T-helper 1 cell treated with Interleukin-12 subunit alpha and Interleukin-12 subunit beta and Interleukin-4 antibody, amounts not matched to agents 30 μg/mL and 1 μg/mL, for 36 hours (primary cell): ENCODE measurements at regions not wholly inside any gene's neighbourhood (a gene's known extent, or its start where the extent isn't known, plus 50 kb on each side); places are given as distances from the start of the nearest gene placed in this dataset.
"Not testable (repeated sequence)": the region's sequence is repeated elsewhere in the genome, so short reads cannot be mapped to it uniquely, and the experiment has no call there.

Experiments
- H3K27ac Mint-ChIP-seq: one replicate; pipeline ENCODE4 v1.8.0; 2021; ENCODE audit warnings: mild to moderate bottlenecking, mixed read lengths
- H3K27me3 Mint-ChIP-seq: one replicate; pipeline ENCODE4 v1.8.0; 2021; ENCODE audit warnings: low read depth, mixed read lengths
- H3K36me3 Mint-ChIP-seq: one replicate; pipeline ENCODE4 v1.8.0; 2021; ENCODE audit warnings: low read depth, mixed read lengths
- H3K4me1 Mint-ChIP-seq: one replicate; pipeline ENCODE4 v1.8.0; 2021; ENCODE audit warnings: low read depth, mixed read lengths
- H3K4me3 Mint-ChIP-seq: one replicate; pipeline ENCODE4 v1.8.0; 2021; ENCODE audit warnings: mild to moderate bottlenecking, moderate library complexity, mixed read lengths
- H3K9me3 Mint-ChIP-seq: one replicate; pipeline ENCODE4 v1.8.0; 2021; ENCODE audit warnings: mixed read lengths

DNA sequence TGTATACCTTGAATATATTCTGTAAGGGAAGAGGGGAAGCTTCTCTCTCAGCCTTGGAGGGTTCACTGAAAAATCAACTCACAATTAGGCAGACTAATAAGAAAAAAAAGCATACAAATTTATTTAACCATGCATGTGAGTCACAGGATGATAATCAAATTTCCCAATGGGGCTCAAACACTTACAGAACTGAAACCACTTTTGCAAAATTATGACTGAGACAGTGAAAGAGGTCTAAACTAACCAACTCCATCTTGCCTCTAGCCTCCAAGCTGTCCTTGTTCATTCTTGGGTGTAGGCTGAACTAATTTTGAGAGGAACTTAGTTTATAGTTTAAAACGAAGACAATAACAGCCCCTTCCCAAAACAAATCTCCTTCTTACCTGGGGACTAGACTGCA is 618.3 kb upstream of the AUTS2 start:
- Mint-ChIP-seq H3K36me3 (no peaks in the 10 kb centered on the region), H3K4me1 (no peaks in the 10 kb centered on the region), H3K27ac (no peak overlapping the region), H3K4me3 (no peak overlapping the region), H3K27me3 (no peaks in the 10 kb centered on the region), H3K9me3 (peaks cover 60% of the 10 kb centered on the region)

GRCh38 chr7:68980432-68980831 is 617.8 kb upstream of the AUTS2 start:
- H3K36me3 Mint-ChIP-seq, H3K4me3 Mint-ChIP-seq, H3K27me3 Mint-ChIP-seq, H3K27ac Mint-ChIP-seq, H3K4me1 Mint-ChIP-seq: not testable (repeated sequence)
- peaks cover 62% of the 10 kb centered on the region for H3K9me3 Mint-ChIP-seq

- Mint-ChIP-seq H3K4me3 (no peak overlapping the region), H3K36me3 (no peaks in the 10 kb centered on the region), H3K27ac (no peak overlapping the region), H3K27me3 (no peaks in the 10 kb centered on the region), H3K9me3 (peaks cover 62% of the 10 kb centered on the region), H3K4me1 (no peaks in the 10 kb centered on the region)
These were observed 614.0 kb upstream of the AUTS2 start for GRCh38 chr7:68984306-68984705.

GRCh38 chr7:68994841-68995240 is 603.4 kb upstream of the AUTS2 start:
- H3K9me3 Mint-ChIP-seq, result peaks cover 34% of the 10 kb centered on the region
- H3K27me3 Mint-ChIP-seq, result no peaks in the 10 kb centered on the region
- no peak overlapping the region for H3K27ac Mint-ChIP-seq
- H3K36me3 Mint-ChIP-seq, result no peaks in the 10 kb centered on the region
- no peak overlapping the region for H3K4me3 Mint-ChIP-seq
- no peaks in the 10 kb centered on the region for H3K4me1 Mint-ChIP-seq

DNA sequence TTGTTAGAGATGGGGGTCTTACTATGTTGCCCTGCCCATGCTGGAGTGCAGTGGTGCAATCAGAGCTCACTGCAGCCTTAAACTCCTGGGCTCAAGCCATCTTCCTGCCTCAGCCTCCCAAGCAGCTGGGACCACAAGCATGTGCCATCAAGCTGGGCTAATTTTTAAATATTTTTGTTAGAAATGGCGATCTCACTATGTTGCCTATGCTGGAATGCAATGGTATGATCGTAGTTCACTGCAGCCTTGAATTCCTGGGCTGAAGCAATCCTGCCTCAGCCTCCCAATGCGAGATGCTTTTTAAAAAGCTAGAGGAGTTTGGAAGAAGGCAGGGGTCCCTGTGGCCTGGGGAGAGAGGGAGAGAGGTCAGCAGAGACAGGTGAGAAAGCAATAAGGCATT is 600.1 kb upstream of the AUTS2 start:
- Mint-ChIP-seq H3K9me3 (peaks cover 49% of the 10 kb centered on the region), H3K4me3 (no peak overlapping the region), H3K27me3 (no peaks in the 10 kb centered on the region), H3K27ac (no peak overlapping the region), H3K36me3 (no peaks in the 10 kb centered on the region), H3K4me1 (no peaks in the 10 kb centered on the region)

GRCh38 chr7:69002416-69002815 is 595.9 kb upstream of the AUTS2 start:
- Mint-ChIP-seq H3K9me3 (peaks cover 59% of the 10 kb centered on the region), H3K4me1 (no peaks in the 10 kb centered on the region), H3K27ac (no peak overlapping the region), H3K4me3 (no peak overlapping the region), H3K27me3 (no peaks in the 10 kb centered on the region), H3K36me3 (no peaks in the 10 kb centered on the region)

GRCh38 chr7:69012149-69012548 is 586.1 kb upstream of the AUTS2 start:
- Mint-ChIP-seq H3K27me3 (no peaks in the 10 kb centered on the region), H3K9me3 (peaks cover 21% of the 10 kb centered on the region), H3K4me3 (no peak overlapping the region), H3K4me1 (no peaks in the 10 kb centered on the region), H3K27ac (no peak overlapping the region), H3K36me3 (no peaks in the 10 kb centered on the region)

DNA sequence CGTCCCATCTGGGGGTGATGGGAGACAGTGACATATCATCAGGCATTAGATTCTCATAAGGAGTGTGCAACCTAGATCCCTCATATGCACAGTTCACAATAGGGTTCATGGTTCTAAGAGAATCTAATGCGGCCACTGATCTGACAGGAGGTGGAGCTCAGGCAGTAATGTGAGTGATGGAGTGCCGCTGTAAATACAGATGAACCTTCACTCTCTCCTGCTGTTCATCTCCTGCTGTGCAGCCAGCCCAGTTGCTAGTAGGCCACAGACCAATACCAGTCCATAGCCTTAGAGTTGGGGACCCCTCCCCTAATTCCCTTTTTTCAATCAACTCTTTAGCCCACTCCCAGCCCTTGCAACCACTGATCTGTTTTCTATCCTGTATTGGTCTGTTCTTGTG is 581.1 kb upstream of the AUTS2 start:
- no peaks in the 10 kb centered on the region for H3K27me3 Mint-ChIP-seq
- no peaks in the 10 kb centered on the region for H3K36me3 Mint-ChIP-seq
- no peak overlapping the region for H3K27ac Mint-ChIP-seq
- no peak overlapping the region for H3K4me3 Mint-ChIP-seq
- no peaks in the 10 kb centered on the region for H3K4me1 Mint-ChIP-seq
- H3K9me3 Mint-ChIP-seq, result peaks cover 30% of the 10 kb centered on the region

DNA sequence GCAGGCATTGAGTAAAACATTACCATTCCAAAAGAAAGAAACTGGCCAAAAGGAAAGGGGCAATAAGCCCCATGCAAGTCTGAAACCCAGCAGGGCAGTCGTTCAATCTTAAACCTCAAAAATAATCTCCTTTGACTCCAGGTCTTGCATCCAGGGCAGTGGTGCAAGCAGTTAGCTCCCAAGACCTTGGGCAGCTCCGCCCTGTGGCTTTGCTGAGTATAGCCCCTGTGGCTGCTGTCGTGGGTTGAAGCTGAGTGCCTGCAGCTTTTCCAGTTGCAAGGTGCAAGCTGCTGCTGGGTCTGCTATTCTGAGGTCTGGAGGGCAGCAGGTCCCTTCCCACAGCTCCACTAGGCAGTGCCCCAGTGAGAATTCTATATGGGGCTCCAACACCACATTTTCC is 580.1 kb upstream of the AUTS2 start:
- no peak overlapping the region for H3K4me3 Mint-ChIP-seq

DNA sequence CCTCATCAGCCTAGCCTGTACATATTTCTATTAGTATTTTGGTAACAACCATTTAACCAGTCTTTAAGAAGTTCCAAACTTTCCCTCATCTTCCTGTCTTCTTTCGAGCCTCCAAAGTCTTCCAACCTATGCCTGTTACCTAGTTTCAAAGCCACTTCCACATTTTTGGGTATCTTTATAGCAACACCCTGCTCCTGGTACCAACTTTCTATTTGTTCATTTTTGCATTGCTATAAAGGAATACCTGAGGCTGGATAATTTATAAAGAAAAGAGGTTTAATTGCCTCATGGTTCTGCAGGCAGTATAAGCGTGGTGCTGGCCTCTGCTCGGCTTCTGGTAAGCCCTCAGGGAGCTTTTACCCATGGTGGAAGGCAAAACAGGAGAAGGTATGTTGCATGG is 578.8 kb upstream of the AUTS2 start:
- no peak overlapping the region for H3K27ac Mint-ChIP-seq
- H3K4me3 Mint-ChIP-seq, result no peak overlapping the region
- H3K4me1 Mint-ChIP-seq, result no peaks in the 10 kb centered on the region
- H3K36me3 Mint-ChIP-seq, result no peaks in the 10 kb centered on the region
- H3K9me3 Mint-ChIP-seq, result peaks cover 36% of the 10 kb centered on the region
- H3K27me3 Mint-ChIP-seq, result no peaks in the 10 kb centered on the region

More for the DNA sequence above, 580.1 kb upstream of the AUTS2 start:
- Mint-ChIP-seq H3K4me1 (no peaks in the 10 kb centered on the region), H3K36me3 (no peaks in the 10 kb centered on the region), H3K27ac (no peak overlapping the region), H3K27me3 (no peaks in the 10 kb centered on the region), H3K9me3 (peaks cover 36% of the 10 kb centered on the region)

DNA sequence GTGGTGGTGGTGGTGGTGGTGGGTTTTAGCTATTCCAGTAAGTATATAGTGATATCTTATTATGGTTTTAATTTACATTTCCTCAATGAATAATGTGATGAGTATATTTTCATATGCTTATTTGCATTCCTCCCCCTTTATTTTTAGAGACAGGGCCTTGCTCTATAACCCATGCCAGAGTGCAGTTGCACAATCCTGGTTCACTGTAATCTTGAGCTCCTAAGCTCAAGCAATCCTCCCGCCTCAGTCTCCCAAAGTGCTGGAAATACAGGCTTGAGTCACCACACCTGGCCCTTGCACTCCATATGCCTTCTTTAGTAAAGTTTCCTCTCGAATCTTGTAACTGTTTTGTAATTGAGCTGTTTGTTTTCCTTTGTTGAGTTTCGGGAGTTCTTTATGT is 577.7 kb upstream of the AUTS2 start:
- Mint-ChIP-seq H3K4me1 (no peaks in the 10 kb centered on the region), H3K9me3 (peaks cover 34% of the 10 kb centered on the region), H3K36me3 (no peaks in the 10 kb centered on the region)

GRCh38 chr7:69025249-69025648 is 573.0 kb upstream of the AUTS2 start:
- no peaks in the 10 kb centered on the region for H3K27me3 Mint-ChIP-seq
- H3K4me3 Mint-ChIP-seq, result no peak overlapping the region
- H3K4me1 Mint-ChIP-seq, result no peaks in the 10 kb centered on the region
- H3K27ac Mint-ChIP-seq, result no peak overlapping the region
- no peaks in the 10 kb centered on the region for H3K36me3 Mint-ChIP-seq
- peaks cover 21% of the 10 kb centered on the region for H3K9me3 Mint-ChIP-seq

More for the DNA sequence above, 577.7 kb upstream of the AUTS2 start:
- Mint-ChIP-seq H3K27ac (no peak overlapping the region), H3K4me3 (no peak overlapping the region), H3K27me3 (no peaks in the 10 kb centered on the region)

DNA sequence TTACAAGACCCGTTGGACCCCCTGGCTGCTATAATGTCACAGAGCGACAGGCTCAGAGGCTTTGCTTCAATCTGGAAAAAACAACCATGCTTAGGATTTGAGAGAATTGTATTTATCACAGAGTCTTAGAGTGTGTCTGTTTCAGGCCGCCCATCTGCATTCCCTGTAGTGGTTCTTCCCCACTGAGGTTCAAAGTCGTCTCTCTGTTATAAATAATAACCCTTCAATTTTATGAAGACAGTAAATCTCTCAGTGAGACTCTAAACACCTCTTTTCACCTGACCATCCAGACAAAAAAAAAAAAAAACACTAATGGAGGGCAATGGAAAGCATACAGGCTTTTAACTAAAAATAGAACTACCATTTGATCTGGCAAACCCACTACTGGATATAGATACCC is 565.4 kb upstream of the AUTS2 start:
- H3K27ac Mint-ChIP-seq, result no peak overlapping the region
- H3K9me3 Mint-ChIP-seq, result peaks cover 17% of the 10 kb centered on the region
- H3K27me3 Mint-ChIP-seq, result no peaks in the 10 kb centered on the region
- H3K36me3 Mint-ChIP-seq, result no peaks in the 10 kb centered on the region
- no peaks in the 10 kb centered on the region for H3K4me1 Mint-ChIP-seq
- H3K4me3 Mint-ChIP-seq, result no peak overlapping the region

DNA sequence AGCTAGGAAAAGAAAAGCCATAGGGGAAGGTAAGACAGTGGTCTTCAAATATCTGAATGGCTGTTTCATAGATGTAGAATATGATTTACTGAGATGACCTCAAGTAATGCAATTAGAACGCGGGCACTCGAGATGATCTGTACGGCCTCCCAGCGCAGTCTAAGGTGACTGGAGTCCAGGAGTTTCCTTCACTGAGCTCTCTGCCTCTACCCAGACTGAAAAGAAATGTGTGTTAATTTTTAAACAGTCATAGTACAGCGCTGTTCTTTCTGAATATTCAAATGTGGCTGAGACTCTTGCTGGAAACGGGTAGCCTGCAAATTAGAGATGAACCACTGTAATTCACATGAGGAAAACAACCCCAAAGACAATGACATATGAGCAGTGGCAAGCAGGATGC is 562.4 kb upstream of the AUTS2 start:
- H3K27ac Mint-ChIP-seq, result no peak overlapping the region
- no peaks in the 10 kb centered on the region for H3K4me1 Mint-ChIP-seq
- H3K4me3 Mint-ChIP-seq, result no peak overlapping the region
- no peaks in the 10 kb centered on the region for H3K36me3 Mint-ChIP-seq
- H3K27me3 Mint-ChIP-seq, result no peaks in the 10 kb centered on the region
- H3K9me3 Mint-ChIP-seq, result peaks cover 21% of the 10 kb centered on the region

- Mint-ChIP-seq H3K36me3 (no peaks in the 10 kb centered on the region), H3K27me3 (no peaks in the 10 kb centered on the region), H3K9me3 (peaks cover 21% of the 10 kb centered on the region), H3K4me1 (no peaks in the 10 kb centered on the region), H3K27ac (no peak overlapping the region), H3K4me3 (no peak overlapping the region)
These were observed 562.0 kb upstream of the AUTS2 start for GRCh38 chr7:69036301-69036700.

GRCh38 chr7:69038915-69039314 is 559.4 kb upstream of the AUTS2 start:
- no peak overlapping the region for H3K4me3 Mint-ChIP-seq
- peaks cover 27% of the 10 kb centered on the region for H3K9me3 Mint-ChIP-seq
- H3K27me3 Mint-ChIP-seq, result no peaks in the 10 kb centered on the region
- no peaks in the 10 kb centered on the region for H3K4me1 Mint-ChIP-seq
- H3K36me3 Mint-ChIP-seq, result no peaks in the 10 kb centered on the region
- no peak overlapping the region for H3K27ac Mint-ChIP-seq
